Keratinocyte (primary cell): ENCODE measurements at regions not wholly inside any gene's neighbourhood (a gene's known extent, or its start where the extent isn't known, plus 50 kb on each side); places are given as distances from the start of the nearest gene placed in this dataset.

Experiments
- DNase-seq: peaks from one replicate; pipeline ENCODE4 v3.0.0-alpha.2; 2011; ENCODE audit warnings: low read depth, missing footprints, low spot score
- FAIRE-seq: peaks from 2 replicates; lab custom pipeline; 2011; peaks lifted over from hg19 to GRCh38; lab: Jason Lieb, UNC
- H2AFZ ChIP-seq: 2 replicates; pipeline ENCODE4 v1.6.0; 2012; ENCODE audit warnings: low read length, control low read depth, inconsistent platforms; ENCODE audit not compliant: control insufficient read depth
- H3K27ac ChIP-seq: 2 replicates; pipeline ENCODE4 v1.5.1; 2011; ENCODE audit warnings: low read length; ENCODE audit not compliant: control insufficient read depth, insufficient read depth
- H3K27me3 ChIP-seq: 3 replicates; pipeline ENCODE4 v1.6.0; 2011; ENCODE audit warnings: low read length; ENCODE audit not compliant: control insufficient read depth, insufficient read depth; ENCODE audit errors: extremely low read depth
- H3K36me3 ChIP-seq, 2 experiments: 2 replicates in 1 of 2; 3 replicates in 1 of 2; pipeline ENCODE4 v1.5.1; 2011; ENCODE audit warnings: low read length in 2 of 2, mild to moderate bottlenecking in 1 of 2; ENCODE audit not compliant: control insufficient read depth in 2 of 2, insufficient read depth in 2 of 2; ENCODE audit errors: extremely low read depth in 1 of 2
- H3K4me1 ChIP-seq: 3 replicates; pipeline ENCODE4 v1.5.1; 2011; ENCODE audit warnings: low read length; ENCODE audit not compliant: control insufficient read depth, insufficient read depth; ENCODE audit errors: extremely low read depth
- H3K4me2 ChIP-seq: 3 replicates; pipeline ENCODE4 v1.6.0; 2011; ENCODE audit warnings: low read depth, low read length; ENCODE audit not compliant: control insufficient read depth, insufficient read depth; ENCODE audit errors: extremely low read depth
- H3K4me3 ChIP-seq, 3 experiments: fragments of 200-600 bp in 1 of 3; sonication (generic) in 1 of 3; 2 replicates in 2 of 3; 3 replicates in 1 of 3; pipeline ENCODE4 v1.5.1; 2011 to 2016; ENCODE audit warnings: low read length in 3 of 3, mild to moderate bottlenecking in 3 of 3, control low read depth in 2 of 3, inconsistent platforms in 1 of 3, low read depth in 1 of 3, mixed read lengths in 1 of 3, mixed run types in 1 of 3, moderate library complexity in 1 of 3; ENCODE audit not compliant: control insufficient read depth in 2 of 3, insufficient read depth in 2 of 3; ENCODE audit errors: extremely low read depth in 1 of 3
- H3K79me2 ChIP-seq: 2 replicates; pipeline ENCODE4 v1.6.0; 2012; ENCODE audit warnings: low read length; ENCODE audit not compliant: control insufficient read depth, insufficient read depth
- H3K9ac ChIP-seq: 3 replicates; pipeline ENCODE4 v1.6.0; 2011; ENCODE audit warnings: low read length; ENCODE audit not compliant: control insufficient read depth, insufficient read depth; ENCODE audit errors: extremely low read depth
- H3K9me1 ChIP-seq: 3 replicates; pipeline ENCODE4 v1.6.0; 2011; ENCODE audit warnings: low read length; ENCODE audit not compliant: control insufficient read depth, insufficient read depth; ENCODE audit errors: extremely low read depth
- H3K9me3 ChIP-seq: 2 replicates; pipeline ENCODE4 v1.5.1; 2012; ENCODE audit warnings: low read depth, low read length; ENCODE audit not compliant: control insufficient read depth
- H4K20me1 ChIP-seq: 3 replicates; pipeline ENCODE4 v1.6.0; 2011; ENCODE audit warnings: low read length; ENCODE audit not compliant: control insufficient read depth, insufficient read depth; ENCODE audit errors: extremely low read depth
- CTCF ChIP-seq, 3 experiments: IDR thresholded peaks in 1 of 3; conservative IDR thresholded peaks in 1 of 3; optimal IDR thresholded peaks in 1 of 3; 2 replicates in 2 of 3; 3 replicates in 1 of 3; pipeline versions ENCODE3 to v1.5.1; 2011; ENCODE audit warnings: low read length in 3 of 3, mild to moderate bottlenecking in 3 of 3, moderate library complexity in 2 of 3, control low read depth in 1 of 3, inconsistent platforms in 1 of 3; ENCODE audit not compliant: insufficient read depth in 2 of 3; ENCODE audit errors: extremely low read depth in 1 of 3
- EZH2 ChIP-seq: IDR thresholded peaks from one replicate; pipeline ENCODE4 v1.6.1; 2012; ENCODE audit warnings: inconsistent platforms, mild to moderate bottlenecking, low read length, moderate library complexity
- dilution Hi-C: fragments of 300-500 bp; cut with MboI; formaldehyde crosslinking; loops from one replicate; pipeline ENCODE4 v1.7.0; 2020; ENCODE audit warnings: low sequenced_read_pairs; ENCODE audit not compliant: extremely low pct_ligation_motif_present

DNA sequence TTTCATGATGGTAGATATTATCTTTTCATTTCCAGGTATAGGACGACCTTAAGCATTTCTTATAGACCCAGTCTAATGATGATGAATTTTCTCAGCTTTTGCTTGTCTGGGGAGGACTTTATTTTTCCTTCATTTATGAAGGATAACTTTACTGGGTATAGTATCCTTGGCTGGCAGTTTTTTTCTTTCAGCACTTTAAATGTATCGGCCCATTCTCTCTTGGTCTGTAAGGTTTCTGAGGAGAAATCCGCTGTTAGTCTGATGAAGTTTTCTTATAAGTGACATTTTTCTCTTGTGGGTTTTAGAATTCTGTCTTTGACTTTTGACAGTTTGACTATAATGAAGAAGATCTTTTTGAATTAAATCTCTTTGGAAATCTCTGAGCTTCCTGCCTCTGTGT is 144.7 kb upstream of the SLC22A23 start:
- H3K4me1 ChIP-seq, result peaks cover 6% of the 10 kb centered on the region
- H3K9ac ChIP-seq, result no peak overlapping the region
- no peaks in the 10 kb centered on the region for H3K27me3 ChIP-seq
- TF ChIP-seq EZH2 (no peak), CTCF (optimal IDR thresholded peaks at IDR 0.05 in 1 of 3, IDR thresholded peaks at IDR 0.05 in 1 of 3, conservative IDR thresholded peaks at IDR 0.05 in 1 of 3; ENCODE audit: extremely low read depth in 1 of 3, insufficient read depth in 2 of 3, low read length in 3 of 3) (no peak)
- no peak overlapping the region for H3K4me3 ChIP-seq
- FAIRE-seq, result no peak
- H3K79me2 ChIP-seq, result no peaks in the 10 kb centered on the region
- no peak overlapping the region for H2AFZ ChIP-seq
- no peaks in the 10 kb centered on the region for H3K9me3 ChIP-seq
- no peaks in the 10 kb centered on the region for H3K9me1 ChIP-seq
- no peaks in the 10 kb centered on the region for H4K20me1 ChIP-seq
- no peaks in the 10 kb centered on the region for H3K36me3 ChIP-seq
- dilution Hi-C loops, result no loop called here
- no peak overlapping the region for H3K27ac ChIP-seq
- H3K4me2 ChIP-seq, result no peak overlapping the region
- no peak for DNase-seq

- H3K4me2 ChIP-seq, result no peak overlapping the region
- no peak for DNase-seq
- no peak overlapping the region for H3K27ac ChIP-seq
- no peaks in the 10 kb centered on the region for H4K20me1 ChIP-seq
- no peaks in the 10 kb centered on the region for H3K9me3 ChIP-seq
- TF ChIP-seq EZH2 (no peak), CTCF (optimal IDR thresholded peaks at IDR 0.05 in 1 of 3, IDR thresholded peaks at IDR 0.05 in 1 of 3, conservative IDR thresholded peaks at IDR 0.05 in 1 of 3; ENCODE audit: extremely low read depth in 1 of 3, insufficient read depth in 2 of 3, low read length in 3 of 3) (no peak)
- dilution Hi-C loops, result no loop called here
- H3K27me3 ChIP-seq, result no peaks in the 10 kb centered on the region
- H3K9me1 ChIP-seq, result no peaks in the 10 kb centered on the region
- H2AFZ ChIP-seq, result no peak overlapping the region
- no peak overlapping the region for H3K4me3 ChIP-seq
- H3K79me2 ChIP-seq, result no peaks in the 10 kb centered on the region
- H3K4me1 ChIP-seq, result peaks cover 17% of the 10 kb centered on the region
- no peaks in the 10 kb centered on the region for H3K36me3 ChIP-seq
- H3K9ac ChIP-seq, result no peak overlapping the region
- no peak for FAIRE-seq
Measured at GRCh38 chr6:3597500-3598064, 140.7 kb upstream of the SLC22A23 start.
